Osteocyte (in vitro differentiated cells): ENCODE measurements at regions not wholly inside any gene's neighbourhood (a gene's known extent, or its start where the extent isn't known, plus 50 kb on each side); places are given as distances from the start of the nearest gene placed in this dataset.

ENCODE experiments used
- DNase-seq: peaks from one replicate; pipeline ENCODE4 v3.0.0; 2021; ENCODE audit warnings: mixed read lengths; ENCODE audit not compliant: unreplicated experiment; ENCODE audit errors: extremely low spot score
- H3K27ac Mint-ChIP-seq: one replicate; pipeline ENCODE4 v1.8.0; 2021; ENCODE audit warnings: mild to moderate bottlenecking, mixed read lengths; ENCODE audit not compliant: unreplicated experiment
- H3K27me3 Mint-ChIP-seq: one replicate; pipeline ENCODE4 v1.8.0; 2021; ENCODE audit warnings: mixed read lengths; ENCODE audit not compliant: unreplicated experiment
- H3K36me3 Mint-ChIP-seq: one replicate; pipeline ENCODE4 v1.8.0; 2021; ENCODE audit warnings: mixed read lengths; ENCODE audit not compliant: unreplicated experiment
- H3K4me1 Mint-ChIP-seq: one replicate; pipeline ENCODE4 v1.8.0; 2021; ENCODE audit warnings: mixed read lengths; ENCODE audit not compliant: unreplicated experiment
- H3K4me3 Mint-ChIP-seq: one replicate; pipeline ENCODE4 v1.8.0; 2021; ENCODE audit warnings: mild to moderate bottlenecking, moderate library complexity, mixed read lengths; ENCODE audit not compliant: unreplicated experiment
- H3K9me3 Mint-ChIP-seq: one replicate; pipeline ENCODE4 v1.8.0; 2021; ENCODE audit warnings: mixed read lengths; ENCODE audit not compliant: unreplicated experiment
- TF ChIP-seq, protein P1 (sequence below): fragments of 200-600 bp; sonication (generic); IDR thresholded peaks from 2 replicates; pipeline ENCODE4 v1.5.0; 2021; ENCODE audit warnings: antibody characterized with exemption, mild to moderate bottlenecking, moderate library complexity

DNA sequence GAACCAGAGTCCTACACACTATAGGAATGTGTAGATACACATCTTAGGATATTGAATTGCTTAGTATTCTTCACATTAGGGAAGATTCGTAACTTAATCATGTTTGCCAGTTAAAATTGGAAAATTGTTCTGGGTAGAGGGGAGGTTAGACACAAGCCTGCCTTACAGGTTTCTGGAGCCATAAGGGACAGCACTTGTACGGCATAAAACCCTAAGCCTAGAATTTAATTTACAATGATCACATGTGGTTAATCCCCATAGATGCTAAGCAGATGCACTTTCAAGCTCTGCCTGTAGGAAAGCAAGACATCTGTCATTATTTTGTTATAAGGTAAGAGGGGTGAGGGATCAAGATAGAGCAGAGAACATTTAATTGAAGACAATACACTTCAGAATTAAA, 820.7 kb downstream of the NCAM2 start:
- Mint-ChIP-seq H3K4me3 (no peak overlapping the region), H3K27ac (no peak overlapping the region), H3K4me1 (no peaks in the 10 kb centered on the region), H3K27me3 (no peaks in the 10 kb centered on the region), H3K9me3 (peaks cover 3% of the 10 kb centered on the region), H3K36me3 (no peaks in the 10 kb centered on the region)
- TF ChIP-seq, protein P1, sequence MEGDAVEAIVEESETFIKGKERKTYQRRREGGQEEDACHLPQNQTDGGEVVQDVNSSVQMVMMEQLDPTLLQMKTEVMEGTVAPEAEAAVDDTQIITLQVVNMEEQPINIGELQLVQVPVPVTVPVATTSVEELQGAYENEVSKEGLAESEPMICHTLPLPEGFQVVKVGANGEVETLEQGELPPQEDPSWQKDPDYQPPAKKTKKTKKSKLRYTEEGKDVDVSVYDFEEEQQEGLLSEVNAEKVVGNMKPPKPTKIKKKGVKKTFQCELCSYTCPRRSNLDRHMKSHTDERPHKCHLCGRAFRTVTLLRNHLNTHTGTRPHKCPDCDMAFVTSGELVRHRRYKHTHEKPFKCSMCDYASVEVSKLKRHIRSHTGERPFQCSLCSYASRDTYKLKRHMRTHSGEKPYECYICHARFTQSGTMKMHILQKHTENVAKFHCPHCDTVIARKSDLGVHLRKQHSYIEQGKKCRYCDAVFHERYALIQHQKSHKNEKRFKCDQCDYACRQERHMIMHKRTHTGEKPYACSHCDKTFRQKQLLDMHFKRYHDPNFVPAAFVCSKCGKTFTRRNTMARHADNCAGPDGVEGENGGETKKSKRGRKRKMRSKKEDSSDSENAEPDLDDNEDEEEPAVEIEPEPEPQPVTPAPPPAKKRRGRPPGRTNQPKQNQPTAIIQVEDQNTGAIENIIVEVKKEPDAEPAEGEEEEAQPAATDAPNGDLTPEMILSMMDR, result no peak
- DNase-seq, result no peak

DNA sequence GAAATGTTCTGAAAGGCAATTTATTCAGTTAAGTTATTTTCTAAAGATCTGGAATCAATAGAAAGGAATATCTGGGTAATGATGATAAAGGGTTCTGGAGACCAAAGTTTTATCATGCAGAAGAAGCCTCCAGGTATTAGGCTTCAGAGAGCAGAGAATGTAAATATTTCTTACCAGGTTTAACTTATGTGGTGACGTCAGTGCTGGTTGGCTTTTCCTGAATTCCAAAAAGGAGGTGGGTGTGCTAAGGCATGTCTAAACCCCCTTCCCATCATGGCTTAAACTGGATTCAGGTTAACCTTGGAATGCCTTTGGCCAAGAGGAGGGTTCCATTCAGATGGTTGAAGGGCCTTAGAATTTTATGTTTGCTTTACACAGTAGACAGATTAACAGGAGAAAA, 829.9 kb downstream of the NCAM2 start:
- no peaks in the 10 kb centered on the region for H3K4me1 Mint-ChIP-seq
- DNase-seq, result no peak
- no peaks in the 10 kb centered on the region for H3K27me3 Mint-ChIP-seq
- TF ChIP-seq, protein P1, result no peak
- no peaks in the 10 kb centered on the region for H3K36me3 Mint-ChIP-seq
- H3K4me3 Mint-ChIP-seq, result no peak overlapping the region
- peaks cover 5% of the 10 kb centered on the region for H3K9me3 Mint-ChIP-seq
- no peak overlapping the region for H3K27ac Mint-ChIP-seq

DNA sequence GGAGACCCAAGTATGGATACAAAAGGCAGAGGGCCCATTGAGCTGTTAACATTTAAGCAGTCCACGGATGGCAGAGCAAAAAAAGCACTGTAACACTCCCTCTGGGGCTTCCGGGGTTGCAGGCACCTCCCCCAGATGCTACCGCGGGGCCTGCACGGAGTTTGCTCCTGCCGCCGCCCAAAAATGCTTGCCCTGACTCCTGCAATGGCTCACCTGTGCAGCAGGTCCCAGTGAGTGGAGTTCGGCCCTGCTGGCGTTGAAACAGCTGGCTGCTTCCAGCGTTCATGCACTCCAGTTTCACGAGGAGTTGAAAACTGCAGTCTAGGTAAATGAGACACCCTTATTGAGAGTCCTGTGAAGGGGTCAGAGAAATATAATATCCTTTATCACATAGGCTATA, 832.8 kb downstream of the NCAM2 start:
- Mint-ChIP-seq H3K27ac (no peak overlapping the region), H3K4me3 (no peak overlapping the region), H3K36me3 (no peaks in the 10 kb centered on the region), H3K4me1 (no peaks in the 10 kb centered on the region), H3K27me3 (no peaks in the 10 kb centered on the region), H3K9me3 (peaks cover 5% of the 10 kb centered on the region)
- TF ChIP-seq, protein P1, result no peak
- DNase-seq, result no peak

DNA sequence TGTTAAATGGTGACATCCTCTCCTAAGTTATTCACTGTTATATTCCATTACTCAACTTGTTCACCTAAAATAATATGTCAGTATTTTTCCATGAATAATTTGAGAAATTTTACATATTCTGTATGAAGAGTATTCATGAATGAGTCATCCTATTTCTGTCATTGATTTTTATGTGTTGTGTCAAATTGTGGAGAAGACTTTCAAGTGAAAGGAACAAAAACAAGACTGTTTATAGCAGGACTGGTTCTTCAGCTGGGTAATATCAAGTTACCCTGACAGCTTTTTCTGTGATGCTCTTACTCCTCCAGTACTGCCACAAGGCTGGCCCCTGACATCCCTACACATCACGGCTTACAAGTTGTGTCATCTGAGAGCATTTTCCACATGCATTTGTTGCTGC, 847.7 kb downstream of the NCAM2 start:
- Mint-ChIP-seq H3K4me3 (no peak overlapping the region), H3K27ac (no peak overlapping the region), H3K27me3 (no peaks in the 10 kb centered on the region), H3K4me1 (peaks cover 3% of the 10 kb centered on the region), H3K36me3 (no peaks in the 10 kb centered on the region), H3K9me3 (peaks cover 12% of the 10 kb centered on the region)
- TF ChIP-seq, protein P1, result no peak
- no peak for DNase-seq

DNA sequence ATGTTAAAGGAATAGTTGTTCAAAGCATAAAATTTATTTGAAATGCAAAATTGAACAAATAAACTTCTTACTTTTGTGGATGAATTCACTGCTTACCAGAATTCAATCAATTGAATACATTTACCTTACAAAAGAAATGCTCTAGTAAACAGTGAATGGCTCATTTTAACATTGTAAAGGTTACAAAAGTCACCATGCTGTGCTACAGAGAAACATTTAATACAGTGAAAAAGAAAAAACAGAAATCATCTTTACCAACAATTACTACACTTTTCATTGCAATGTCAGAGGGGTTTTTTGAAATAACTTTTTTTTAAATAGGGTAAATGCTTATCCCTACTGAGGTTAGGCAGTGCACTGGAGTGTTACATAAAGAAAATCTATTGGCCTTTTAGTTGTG, 853.0 kb downstream of the NCAM2 start:
- TF ChIP-seq, protein P1, result no peak
- no peak overlapping the region for H3K27ac Mint-ChIP-seq
- H3K4me3 Mint-ChIP-seq, result no peak overlapping the region

More for the DNA sequence above, 853.0 kb downstream of the NCAM2 start:
- H3K36me3 Mint-ChIP-seq, result no peaks in the 10 kb centered on the region
- H3K9me3 Mint-ChIP-seq, result peaks cover 9% of the 10 kb centered on the region
- H3K4me1 Mint-ChIP-seq, result peaks cover 3% of the 10 kb centered on the region
- no peaks in the 10 kb centered on the region for H3K27me3 Mint-ChIP-seq
- no peak for DNase-seq
